GM12892 (cell line): ENCODE measurements at regions not wholly inside any gene's neighbourhood (a gene's known extent, or its start where the extent isn't known, plus 50 kb on each side); places are given as distances from the start of the nearest gene placed in this dataset.

Source experiments
- POLR2A ChIP-seq: IDR thresholded peaks from 2 replicates; pipeline ENCODE4 v1.6.1; 2011; ENCODE audit warnings: low read depth, low read length, control low read depth
- TAF1 ChIP-seq: IDR thresholded peaks from 2 replicates; pipeline ENCODE4 v1.6.1; 2011; ENCODE audit warnings: low read depth, mild to moderate bottlenecking, control low read depth, low read length, borderline replicate concordance

GRCh38 chr13:107843281-107843680 is 372.1 kb downstream of the LIG4 start:
- TF ChIP-seq POLR2A (no peak), TAF1 (no peak)
